Mucosa of rectum (tissue), 2 donors: ENCODE measurements at regions not wholly inside any gene's neighbourhood (a gene's known extent, or its start where the extent isn't known, plus 50 kb on each side); places are given as distances from the start of the nearest gene placed in this dataset.

Experiments
- H3K27ac ChIP-seq, 2 donors: one replicate each; pipeline ENCODE4 v1.7.0; 2013; ENCODE audit warnings: inconsistent platforms in 2 of 2, low read depth in 2 of 2, low read length in 2 of 2
- H3K27me3 ChIP-seq, 2 donors: one replicate each; pipeline ENCODE4 v1.7.0; 2013; ENCODE audit warnings: low read length in 2 of 2; ENCODE audit not compliant: control insufficient read depth in 2 of 2, insufficient read depth in 2 of 2
- H3K36me3 ChIP-seq, 2 donors: one replicate each; pipeline ENCODE4 v1.7.0; 2013; ENCODE audit warnings: low read length in 2 of 2; ENCODE audit not compliant: control insufficient read depth in 2 of 2, insufficient read depth in 2 of 2
- H3K4me1 ChIP-seq, 2 donors: one replicate each; pipeline ENCODE4 v1.7.0; 2013; ENCODE audit warnings: low read length in 2 of 2, mild to moderate bottlenecking in 1 of 2; ENCODE audit not compliant: control insufficient read depth in 2 of 2, insufficient read depth in 2 of 2
- H3K4me3 ChIP-seq, 2 donors: one replicate each; pipeline ENCODE4 v1.7.0; 2013; ENCODE audit warnings: low read length in 2 of 2
- H3K9ac ChIP-seq, 2 donors: one replicate each; pipeline ENCODE4 v1.7.0; 2013; ENCODE audit warnings: low read length in 2 of 2, low read depth in 1 of 2, mild to moderate bottlenecking in 1 of 2
- H3K9me3 ChIP-seq, 2 donors: one replicate each; pipeline ENCODE4 v1.7.0; 2013; ENCODE audit warnings: low read length in 2 of 2; ENCODE audit not compliant: control insufficient read depth in 2 of 2
- donor health status: healthy.
- donor health status: Normal muscosa, but diverticular disease.

- Histone ChIP-seq H3K4me1 (no peaks in the 10 kb centered on the region), H3K9me3 (no peaks in the 10 kb centered on the region), H3K9ac (no peak overlapping the region), H3K27ac (no peak overlapping the region), H3K36me3 (no peaks in the 10 kb centered on the region), H3K4me3 (no peak overlapping the region), H3K27me3 (no peaks in the 10 kb centered on the region)
Observed at GRCh38 chr10:33565231-33565630, 230.8 kb upstream of the NRP1 start.

- no peaks in the 10 kb centered on the region for H3K36me3 ChIP-seq
- H3K4me1 ChIP-seq = no peaks in the 10 kb centered on the region
- H3K27ac ChIP-seq = no peak overlapping the region
- H3K4me3 ChIP-seq = no peak overlapping the region
- H3K27me3 ChIP-seq = peaks cover 0 to 4% of the 10 kb centered on the region in 2 donors
- no peaks in the 10 kb centered on the region for H3K9me3 ChIP-seq
- no peak overlapping the region for H3K9ac ChIP-seq
Observed at GRCh38 chr10:33559105-33559504, 224.6 kb upstream of the NRP1 start.

- no peaks in the 10 kb centered on the region for H3K36me3 ChIP-seq
- H3K9me3 ChIP-seq = no peaks in the 10 kb centered on the region
- no peaks in the 10 kb centered on the region for H3K4me1 ChIP-seq
- H3K27ac ChIP-seq = no peak overlapping the region
- H3K4me3 ChIP-seq = no peak overlapping the region
- H3K27me3 ChIP-seq = peaks cover 0 to 4% of the 10 kb centered on the region in 2 donors
- no peak overlapping the region for H3K9ac ChIP-seq
Observed at GRCh38 chr10:33557313-33557712, 222.8 kb upstream of the NRP1 start.

GRCh38 chr10:33556620-33557019, 222.2 kb upstream of the NRP1 start:
- Histone ChIP-seq H3K9ac (no peak overlapping the region), H3K27ac (no peak overlapping the region), H3K4me1 (no peaks in the 10 kb centered on the region), H3K27me3 (peaks cover 0 to 4% of the 10 kb centered on the region in 2 donors), H3K9me3 (no peaks in the 10 kb centered on the region), H3K36me3 (no peaks in the 10 kb centered on the region), H3K4me3 (no peak overlapping the region)

GRCh38 chr10:33556103-33556502, 221.6 kb upstream of the NRP1 start:
- no peak overlapping the region for H3K4me3 ChIP-seq
- no peak overlapping the region for H3K9ac ChIP-seq
- H3K9me3 ChIP-seq = no peaks in the 10 kb centered on the region
- H3K27ac ChIP-seq = no peak overlapping the region
- H3K27me3 ChIP-seq = peaks cover 0 to 4% of the 10 kb centered on the region in 2 donors
- H3K36me3 ChIP-seq = no peaks in the 10 kb centered on the region
- no peaks in the 10 kb centered on the region for H3K4me1 ChIP-seq

GRCh38 chr10:33553748-33554571, 219.5 kb upstream of the NRP1 start:
- Histone ChIP-seq H3K4me3 (no peak overlapping the region), H3K9me3 (no peaks in the 10 kb centered on the region), H3K4me1 (no peaks in the 10 kb centered on the region), H3K36me3 (no peaks in the 10 kb centered on the region), H3K9ac (no peak overlapping the region), H3K27ac (no peak overlapping the region), H3K27me3 (peaks cover 0 to 4% of the 10 kb centered on the region in 2 donors)

GRCh38 chr10:33552290-33552689, 217.8 kb upstream of the NRP1 start:
- peaks cover 0 to 4% of the 10 kb centered on the region in 2 donors for H3K27me3 ChIP-seq
- no peak overlapping the region for H3K27ac ChIP-seq
- no peak overlapping the region for H3K4me3 ChIP-seq
- no peaks in the 10 kb centered on the region for H3K36me3 ChIP-seq
- no peaks in the 10 kb centered on the region for H3K9me3 ChIP-seq
- H3K9ac ChIP-seq = no peak overlapping the region
- H3K4me1 ChIP-seq = no peaks in the 10 kb centered on the region

GRCh38 chr10:33550811-33551210, 216.3 kb upstream of the NRP1 start:
- no peaks in the 10 kb centered on the region for H3K27me3 ChIP-seq
- no peak overlapping the region for H3K27ac ChIP-seq
- no peaks in the 10 kb centered on the region for H3K36me3 ChIP-seq
- H3K4me1 ChIP-seq = no peaks in the 10 kb centered on the region
- H3K9ac ChIP-seq = no peak overlapping the region
- H3K4me3 ChIP-seq = no peak overlapping the region
- no peaks in the 10 kb centered on the region for H3K9me3 ChIP-seq

GRCh38 chr10:33547976-33548375, 213.5 kb upstream of the NRP1 start:
- Histone ChIP-seq H3K4me3 (no peak overlapping the region), H3K27ac (no peak overlapping the region), H3K4me1 (no peaks in the 10 kb centered on the region), H3K27me3 (no peaks in the 10 kb centered on the region), H3K9me3 (peaks cover 0 to 2% of the 10 kb centered on the region in 2 donors), H3K9ac (no peak overlapping the region), H3K36me3 (no peaks in the 10 kb centered on the region)

- Histone ChIP-seq H3K27ac (no peak overlapping the region), H3K4me3 (no peak overlapping the region), H3K9ac (no peak overlapping the region), H3K36me3 (no peaks in the 10 kb centered on the region), H3K27me3 (no peaks in the 10 kb centered on the region), H3K9me3 (peaks cover 0 to 5% of the 10 kb centered on the region in 2 donors), H3K4me1 (no peaks in the 10 kb centered on the region)
Observed at GRCh38 chr10:33546031-33546430, 211.6 kb upstream of the NRP1 start.
